ENCODE measurements at regions not wholly inside any gene's neighbourhood (a gene's known extent, or its start where the extent isn't known, plus 50 kb on each side); places are given as distances from the start of the nearest gene placed in this dataset.

DNA sequence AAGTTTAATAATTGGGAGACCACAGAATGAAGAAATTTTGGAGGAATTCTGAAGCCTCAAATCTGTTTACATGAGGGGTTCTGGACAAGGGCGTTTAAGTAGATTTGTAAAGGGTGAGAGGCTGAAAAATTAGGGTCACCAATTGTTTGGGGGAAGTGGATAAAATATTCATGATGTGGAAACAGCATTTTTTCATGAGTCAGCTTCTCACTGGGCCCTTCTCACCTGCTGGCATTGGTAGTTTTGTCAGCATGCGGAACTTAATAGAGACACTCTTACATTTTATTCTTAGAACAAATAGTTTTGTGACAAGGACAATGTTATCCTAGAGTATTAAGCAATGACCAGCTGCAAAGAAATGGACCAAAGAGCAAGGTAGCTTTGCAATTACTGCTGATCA lies 634.4 kb downstream of the LRFN5 start:
- H3K27ac Mint-ChIP-seq = no peak overlapping the region
- H3K4me3 Mint-ChIP-seq = no peak overlapping the region
- DNase-seq (ENCODE audit: low spot score in 2 of 2) (no peak), ATAC-seq (no peak)
- peaks cover 12% of the 10 kb centered on the region for H3K9me3 Mint-ChIP-seq
- no peaks in the 10 kb centered on the region for H3K36me3 Mint-ChIP-seq
- H3K4me1 Mint-ChIP-seq = no peaks in the 10 kb centered on the region

DNA sequence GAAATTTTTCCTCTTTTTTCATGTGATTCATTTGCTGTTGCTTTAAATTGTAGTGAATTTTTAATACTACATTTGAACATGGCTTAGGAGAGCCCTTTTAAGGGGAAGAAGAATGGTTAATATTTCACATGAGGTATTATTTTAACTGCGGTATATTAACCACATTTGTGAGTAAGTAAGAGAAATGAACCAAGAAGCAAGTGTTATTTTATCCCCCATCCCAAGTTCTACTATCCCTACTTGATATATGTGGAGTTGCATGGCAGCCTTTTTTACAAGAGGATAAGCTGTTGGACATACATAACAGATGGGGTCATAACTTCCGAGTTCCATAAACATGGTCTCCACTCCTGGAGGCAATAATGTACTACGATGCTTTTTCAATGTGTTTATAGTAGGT lies 623.3 kb downstream of the LRFN5 start:
- DNase-seq (ENCODE audit: low spot score in 2 of 2) (no peak), ATAC-seq (no peak)
- H3K4me3 Mint-ChIP-seq = no peak overlapping the region

DNA sequence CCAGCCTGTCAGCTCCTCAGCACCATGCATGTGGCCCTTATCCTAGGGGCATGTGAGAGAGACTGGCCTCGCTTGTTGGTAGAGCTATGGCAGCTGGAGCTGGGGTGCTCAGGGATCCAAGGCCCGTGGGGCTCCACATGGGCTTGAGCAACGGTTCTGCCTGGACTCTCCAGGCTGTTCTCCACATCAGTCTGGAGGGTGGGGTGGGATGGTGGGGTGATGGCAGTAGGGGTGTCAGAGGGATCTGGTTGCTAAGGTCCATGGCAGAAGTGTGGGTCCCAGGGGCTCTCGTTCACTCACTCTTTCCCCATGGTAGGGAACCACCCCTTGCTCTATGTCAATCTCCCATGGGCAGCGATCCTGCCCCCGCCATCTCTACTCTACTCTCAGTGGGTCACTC lies 622.6 kb downstream of the LRFN5 start:
- no peak overlapping the region for H3K27ac Mint-ChIP-seq
- no peak overlapping the region for H3K4me3 Mint-ChIP-seq
- no peaks in the 10 kb centered on the region for H3K36me3 Mint-ChIP-seq
- DNase-seq (ENCODE audit: low spot score in 2 of 2) = no peak
- peaks cover 4% of the 10 kb centered on the region for H3K9me3 Mint-ChIP-seq
- ATAC-seq = no peak
- no peaks in the 10 kb centered on the region for H3K4me1 Mint-ChIP-seq

More for the DNA sequence above, 623.3 kb downstream of the LRFN5 start:
- Mint-ChIP-seq H3K27ac (no peak overlapping the region), H3K36me3 (no peaks in the 10 kb centered on the region), H3K9me3 (peaks cover 4% of the 10 kb centered on the region), H3K4me1 (no peaks in the 10 kb centered on the region)

DNA sequence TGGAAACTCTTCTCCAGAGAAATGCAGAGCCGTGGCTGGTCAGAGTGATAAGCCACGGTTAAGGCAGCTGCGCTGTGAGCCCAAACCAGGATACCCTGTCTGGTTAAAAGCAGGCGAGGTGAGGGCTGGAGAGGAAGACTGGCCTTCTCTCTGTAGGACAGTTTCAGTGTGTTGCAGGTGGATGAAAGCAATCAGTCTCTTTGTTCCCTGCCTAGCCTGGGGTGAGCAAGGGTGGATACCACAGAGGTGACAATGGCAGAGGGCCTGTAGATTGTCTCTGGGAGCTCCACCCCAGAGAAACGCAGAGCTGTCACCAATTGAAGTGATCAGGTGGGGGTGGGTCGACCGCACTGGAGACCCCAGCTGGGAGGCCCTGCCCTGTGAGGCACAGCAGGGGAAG lies 621.9 kb downstream of the LRFN5 start:
- ATAC-seq = no peak
- no peak for DNase-seq (ENCODE audit: low spot score in 2 of 2)
- H3K4me1 Mint-ChIP-seq = no peaks in the 10 kb centered on the region
- no peaks in the 10 kb centered on the region for H3K36me3 Mint-ChIP-seq
- H3K27ac Mint-ChIP-seq = no peak overlapping the region
- H3K4me3 Mint-ChIP-seq = no peak overlapping the region
- peaks cover 4% of the 10 kb centered on the region for H3K9me3 Mint-ChIP-seq

DNA sequence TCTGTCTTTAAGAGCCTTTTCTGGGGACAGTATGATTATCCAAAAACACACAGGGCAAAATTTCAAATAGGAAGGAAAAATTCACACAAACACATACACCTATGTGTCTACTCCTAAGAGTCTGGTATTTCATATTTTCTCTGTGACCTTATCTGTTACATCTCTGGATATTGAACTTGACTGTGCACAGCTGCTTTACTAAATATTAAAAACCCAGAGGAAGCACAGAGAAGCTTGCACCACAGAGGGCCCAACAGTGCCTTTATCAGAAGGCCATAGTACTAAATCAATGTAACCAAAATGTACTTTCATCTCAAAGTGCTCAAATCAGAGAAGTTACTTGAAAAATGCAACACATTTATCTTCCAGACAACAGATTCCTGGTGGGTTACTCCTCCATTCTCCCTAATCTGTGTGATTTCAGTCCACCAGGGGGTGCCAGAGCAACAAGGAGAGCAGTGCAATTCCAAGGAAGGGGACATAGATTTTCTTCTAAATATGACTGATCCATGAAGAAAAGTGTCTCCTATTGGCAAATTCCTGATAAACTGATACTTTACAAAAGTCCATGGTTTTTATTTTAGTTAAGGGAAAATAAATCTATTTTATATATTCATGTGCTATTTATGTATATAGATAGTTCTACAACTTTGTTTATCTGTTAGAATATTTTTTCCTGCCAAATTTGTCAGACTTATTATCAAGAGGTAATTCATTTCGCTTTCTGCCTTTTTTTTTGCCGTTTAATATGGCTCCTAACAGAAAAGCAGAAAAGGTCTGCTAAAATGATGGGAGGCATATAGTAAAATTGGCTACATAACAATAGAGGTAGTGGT lies 617.6 kb downstream of the LRFN5 start:
- Mint-ChIP-seq H3K4me1 (no peaks in the 10 kb centered on the region), H3K36me3 (no peaks in the 10 kb centered on the region), H3K4me3 (no peak overlapping the region), H3K27ac (no peak overlapping the region), H3K9me3 (peaks cover 4% of the 10 kb centered on the region)
- ATAC-seq (no peak), DNase-seq (ENCODE audit: low spot score in 2 of 2) (no peak)

DNA sequence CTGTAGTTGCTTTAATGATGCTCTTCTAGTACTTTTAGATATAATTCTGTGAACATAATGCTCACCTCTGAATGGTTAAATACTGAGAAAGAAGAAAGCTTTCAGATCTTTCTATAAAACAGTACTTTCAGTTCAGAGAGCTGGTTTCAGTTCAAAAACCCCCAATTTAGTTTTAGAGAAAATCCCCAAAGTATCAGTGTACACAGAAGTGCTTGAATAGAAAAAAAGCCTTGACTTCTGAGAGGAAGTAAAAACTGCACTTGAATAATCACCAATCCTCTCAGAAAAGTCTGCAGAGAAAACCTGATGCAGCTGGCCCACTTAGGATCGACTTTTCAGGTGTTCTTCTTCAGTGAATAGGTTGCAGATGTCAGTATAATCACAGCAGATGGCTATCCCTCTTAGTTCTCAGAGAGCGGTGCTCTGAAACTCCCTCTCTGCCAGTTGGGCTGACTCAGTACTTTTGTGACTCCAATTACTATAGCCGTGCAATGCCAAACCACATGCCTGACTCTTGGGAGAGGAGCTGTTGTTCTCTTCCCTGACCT lies 616.3 kb downstream of the LRFN5 start:
- DNase-seq (ENCODE audit: low spot score in 2 of 2) (no peak), ATAC-seq (no peak)
- Mint-ChIP-seq H3K4me1 (no peaks in the 10 kb centered on the region), H3K4me3 (no peak overlapping the region), H3K27ac (no peak overlapping the region), H3K36me3 (no peaks in the 10 kb centered on the region), H3K9me3 (peaks cover 4% of the 10 kb centered on the region)

DNA sequence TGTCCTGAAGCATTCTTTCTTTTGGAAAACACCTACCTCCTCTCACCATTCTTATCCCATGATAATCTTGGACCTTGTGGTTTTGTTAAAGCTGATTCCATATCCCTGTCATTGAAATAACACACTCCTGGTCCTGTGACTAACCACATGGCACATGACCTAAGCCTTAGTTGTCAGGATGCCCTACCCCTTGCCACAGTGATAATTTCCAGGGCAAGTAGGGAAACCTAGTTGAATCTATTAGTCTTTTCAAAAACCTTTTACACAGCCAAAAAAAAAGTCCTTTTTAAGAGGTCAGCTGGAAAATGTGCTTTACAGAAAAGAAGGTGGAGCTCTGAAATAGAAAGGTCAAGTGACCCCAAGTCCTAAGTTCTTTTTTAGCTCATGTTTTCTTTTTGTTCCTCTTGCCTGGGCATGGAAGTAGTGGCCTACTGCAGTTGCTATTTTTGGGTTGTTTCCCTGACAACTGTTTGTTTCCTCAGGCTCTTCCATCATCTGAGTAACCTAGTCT lies 608.4 kb downstream of the LRFN5 start:
- ATAC-seq (no peak), DNase-seq (ENCODE audit: low spot score in 2 of 2) (no peak)
- no peaks in the 10 kb centered on the region for H3K36me3 Mint-ChIP-seq
- H3K27ac Mint-ChIP-seq = no peak overlapping the region
- H3K9me3 Mint-ChIP-seq = peaks cover 3% of the 10 kb centered on the region
- H3K4me1 Mint-ChIP-seq = no peaks in the 10 kb centered on the region
- H3K4me3 Mint-ChIP-seq = no peak overlapping the region

DNA sequence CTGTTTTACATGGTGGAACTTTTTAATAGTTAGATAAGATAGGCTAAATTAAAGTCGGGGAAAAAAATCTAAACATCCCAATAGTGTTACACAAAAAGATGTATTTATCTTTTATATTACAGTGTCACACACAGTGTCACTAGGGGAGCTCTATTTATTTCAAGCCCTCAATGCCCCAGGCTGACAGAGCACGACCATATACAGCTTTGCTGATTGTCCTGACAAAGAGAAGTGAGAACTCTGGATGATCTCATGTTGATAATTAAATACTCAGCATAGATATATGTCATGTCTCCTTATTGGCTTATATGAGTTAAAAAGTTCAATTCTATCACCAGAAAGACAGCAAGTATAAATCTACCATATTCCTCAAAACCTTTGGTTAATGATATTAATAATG lies 594.3 kb downstream of the LRFN5 start:
- H3K9me3 Mint-ChIP-seq = peaks cover 3% of the 10 kb centered on the region
- ATAC-seq (no peak), DNase-seq (ENCODE audit: low spot score in 2 of 2) (no peak)
- H3K36me3 Mint-ChIP-seq = no peaks in the 10 kb centered on the region
- no peak overlapping the region for H3K4me3 Mint-ChIP-seq
- no peak overlapping the region for H3K27ac Mint-ChIP-seq
- H3K4me1 Mint-ChIP-seq = no peaks in the 10 kb centered on the region

DNA sequence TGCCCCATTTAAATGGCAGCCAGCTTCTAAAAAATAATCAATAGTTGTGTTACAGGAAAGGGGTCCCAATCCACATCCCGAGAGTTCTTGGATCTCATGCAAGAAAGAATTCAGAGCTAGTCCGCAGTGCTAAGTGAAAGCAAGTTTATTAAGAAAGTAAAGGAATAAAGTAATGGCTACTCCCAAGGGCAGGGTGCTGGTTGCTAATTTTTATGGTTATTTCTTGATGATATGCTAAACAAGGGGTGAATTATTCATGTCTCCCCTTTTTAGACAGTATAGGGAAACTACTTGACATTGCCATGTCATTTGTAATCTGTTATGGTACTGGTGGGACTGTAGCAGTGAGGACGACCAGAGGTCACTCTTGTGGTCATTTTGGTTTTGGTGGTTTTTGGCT lies 591.3 kb downstream of the LRFN5 start:
- ATAC-seq (no peak), DNase-seq (ENCODE audit: low spot score in 2 of 2) (no peak)
- Mint-ChIP-seq H3K27ac (no peak overlapping the region), H3K9me3 (peaks cover 5% of the 10 kb centered on the region), H3K36me3 (no peaks in the 10 kb centered on the region), H3K4me1 (no peaks in the 10 kb centered on the region), H3K4me3 (no peak overlapping the region)

DNA sequence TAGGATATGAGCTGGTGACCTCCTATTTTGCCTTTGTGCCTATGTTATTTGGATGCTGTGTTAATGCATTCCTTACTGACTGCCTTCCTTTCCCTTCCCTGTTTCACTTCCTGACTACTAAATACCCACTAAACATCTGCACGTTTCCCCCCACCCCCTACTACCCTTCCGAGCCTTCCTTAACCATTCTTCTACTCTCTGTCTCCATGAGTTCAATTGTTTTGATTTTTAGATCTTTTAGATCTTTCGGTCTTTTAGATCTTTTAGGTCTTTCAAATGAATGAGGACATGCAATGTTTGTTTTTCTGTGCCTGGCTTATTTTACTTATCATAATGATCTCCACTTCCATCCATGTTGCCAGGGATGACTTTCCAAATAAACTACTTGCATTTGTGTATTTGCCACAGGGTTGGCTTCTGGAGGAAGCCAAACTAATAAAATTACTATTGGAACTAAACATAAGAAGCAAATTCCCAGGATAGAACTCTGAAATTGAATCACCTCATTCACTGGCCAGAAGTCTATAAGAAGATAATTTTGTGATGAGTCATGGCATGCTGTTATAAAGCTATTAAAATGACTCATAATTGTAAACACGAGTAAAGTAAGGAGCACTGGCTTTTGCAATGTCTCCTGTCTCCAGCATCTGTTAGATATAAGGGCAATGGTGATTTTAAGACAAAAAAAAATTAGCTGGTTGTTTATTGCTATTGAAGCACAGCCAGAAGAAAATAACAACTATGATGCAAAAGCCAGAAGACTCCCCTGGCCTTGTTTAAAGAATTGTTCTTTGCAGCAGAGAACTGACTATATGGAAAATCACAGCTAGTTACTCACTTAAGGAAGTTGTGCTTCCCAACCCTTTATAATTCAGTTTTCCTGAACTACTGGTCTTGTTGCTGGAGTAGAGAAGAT lies 586.3 kb downstream of the LRFN5 start:
- no peak for DNase-seq (ENCODE audit: low spot score in 2 of 2)
- no peaks in the 10 kb centered on the region for H3K4me1 Mint-ChIP-seq
- no peak overlapping the region for H3K27ac Mint-ChIP-seq
- no peak for ATAC-seq
- H3K4me3 Mint-ChIP-seq = no peak overlapping the region
- H3K9me3 Mint-ChIP-seq = peaks cover 15% of the 10 kb centered on the region
- no peaks in the 10 kb centered on the region for H3K36me3 Mint-ChIP-seq

DNA sequence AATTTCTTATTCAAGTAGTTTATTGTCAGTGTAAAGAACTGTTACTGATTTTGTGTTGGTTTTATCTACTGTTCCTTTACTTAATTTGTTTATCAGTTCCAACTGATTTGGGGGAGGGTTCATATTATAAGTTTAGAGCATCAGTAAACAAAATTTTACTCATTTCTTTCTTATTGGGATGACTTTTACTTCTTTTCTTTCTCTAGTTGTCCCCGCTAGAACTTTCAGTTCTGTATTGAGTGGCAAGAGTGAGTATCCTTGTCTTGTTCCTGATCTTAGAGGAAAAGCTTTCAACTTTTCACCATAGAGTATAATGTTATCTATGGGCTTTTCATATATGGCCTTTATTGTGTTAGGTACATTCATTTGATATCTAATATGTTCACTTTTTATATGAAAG lies 584.1 kb downstream of the LRFN5 start:
- no peak for DNase-seq (ENCODE audit: low spot score in 2 of 2)
- Mint-ChIP-seq H3K36me3 (no peaks in the 10 kb centered on the region), H3K27ac (no peak overlapping the region), H3K4me3 (no peak overlapping the region), H3K4me1 (no peaks in the 10 kb centered on the region), H3K9me3 (peaks cover 21% of the 10 kb centered on the region)
- ATAC-seq = no peak

DNA sequence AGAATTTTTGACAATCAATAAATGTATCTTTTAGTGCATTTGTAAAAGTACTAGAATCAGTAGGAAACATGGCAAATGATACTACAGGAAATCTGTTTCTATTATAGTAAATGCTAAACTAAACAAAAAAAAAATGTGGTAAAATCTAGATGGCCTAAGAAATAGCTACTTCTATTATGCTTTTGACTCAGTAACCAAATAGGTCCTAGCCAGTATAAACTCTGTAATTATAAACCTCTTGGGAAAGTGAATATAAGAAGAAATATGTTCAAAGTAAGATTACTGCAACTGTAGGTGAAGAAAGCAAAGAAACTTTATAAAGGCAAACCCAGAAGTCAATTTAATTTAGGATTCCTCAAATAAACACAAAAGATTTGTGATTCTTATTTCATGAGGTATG lies 581.2 kb downstream of the LRFN5 start:
- ATAC-seq = no peak
- no peaks in the 10 kb centered on the region for H3K36me3 Mint-ChIP-seq
- H3K27ac Mint-ChIP-seq = no peak overlapping the region
- H3K4me3 Mint-ChIP-seq = no peak overlapping the region
- H3K9me3 Mint-ChIP-seq = peaks cover 16% of the 10 kb centered on the region
- no peaks in the 10 kb centered on the region for H3K4me1 Mint-ChIP-seq
- no peak for DNase-seq (ENCODE audit: low spot score in 2 of 2)

DNA sequence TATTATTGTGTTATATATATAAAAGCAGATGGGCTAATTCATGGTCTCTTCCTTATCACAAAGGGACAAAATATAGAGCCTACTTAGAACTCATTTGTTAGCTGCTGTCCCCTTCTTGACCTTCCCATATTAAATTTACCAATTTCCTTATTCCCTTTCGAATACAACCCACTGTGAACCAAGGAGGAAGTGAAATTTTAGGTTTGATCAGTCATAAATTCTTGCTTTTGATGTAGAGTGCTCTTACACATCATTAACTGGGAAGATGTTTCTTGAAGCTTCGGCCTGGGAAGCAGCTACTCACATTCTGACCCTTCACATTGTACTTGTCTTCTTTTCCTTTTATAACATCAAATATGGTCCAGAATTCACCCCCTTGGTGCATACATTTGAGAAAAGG lies 579.0 kb downstream of the LRFN5 start:
- H3K4me3 Mint-ChIP-seq = no peak overlapping the region
- no peak for DNase-seq (ENCODE audit: low spot score in 2 of 2)
- peaks cover 15% of the 10 kb centered on the region for H3K9me3 Mint-ChIP-seq
- no peaks in the 10 kb centered on the region for H3K36me3 Mint-ChIP-seq
- no peak overlapping the region for H3K27ac Mint-ChIP-seq
- ATAC-seq = no peak
- no peaks in the 10 kb centered on the region for H3K4me1 Mint-ChIP-seq

DNA sequence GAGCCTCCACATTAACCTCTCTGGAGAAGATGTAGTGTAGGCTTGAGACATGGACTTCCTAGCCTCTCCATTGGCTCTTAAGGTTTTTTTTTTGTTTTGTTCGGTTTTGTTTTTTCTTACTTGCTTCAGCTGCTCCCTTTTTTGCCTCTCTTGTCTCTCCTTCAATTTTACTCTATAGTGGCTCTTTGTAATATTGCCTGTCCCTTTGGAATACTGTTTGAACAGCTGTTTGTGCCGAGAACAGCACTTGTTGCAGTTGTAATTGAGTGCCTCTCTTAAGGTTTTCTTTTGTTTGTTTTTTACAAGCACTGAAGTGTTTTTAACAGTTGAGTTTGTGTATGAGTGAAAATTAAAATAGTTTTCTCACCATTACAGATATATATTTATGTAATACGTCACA lies 567.7 kb downstream of the LRFN5 start:
- H3K4me1 Mint-ChIP-seq = no peaks in the 10 kb centered on the region
- ATAC-seq = no peak
- peaks cover 11% of the 10 kb centered on the region for H3K9me3 Mint-ChIP-seq
- H3K27ac Mint-ChIP-seq = no peak overlapping the region
- H3K36me3 Mint-ChIP-seq = no peaks in the 10 kb centered on the region
- H3K4me3 Mint-ChIP-seq = no peak overlapping the region
- DNase-seq (ENCODE audit: low spot score in 2 of 2) = no peak

DNA sequence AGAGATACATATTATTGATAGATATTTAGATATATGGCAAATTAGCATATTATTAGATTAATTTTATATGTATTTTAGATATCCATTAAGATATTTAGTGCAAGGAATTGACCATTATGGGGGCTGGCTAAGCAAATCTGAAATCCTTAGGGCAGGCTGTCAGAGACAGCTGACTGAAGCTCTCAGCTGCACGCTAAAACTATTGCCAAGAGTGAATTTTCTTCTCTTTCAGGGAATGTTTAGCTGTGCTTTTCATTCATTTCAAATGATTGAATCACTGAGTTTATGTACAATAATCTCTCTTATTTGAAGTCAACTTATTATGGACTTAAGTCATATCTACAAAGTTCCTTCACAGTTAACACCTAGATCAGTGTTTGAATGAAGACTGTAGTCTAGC lies 566.5 kb downstream of the LRFN5 start:
- Mint-ChIP-seq H3K36me3 (no peaks in the 10 kb centered on the region), H3K27ac (no peak overlapping the region), H3K9me3 (peaks cover 14% of the 10 kb centered on the region), H3K4me3 (no peak overlapping the region), H3K4me1 (no peaks in the 10 kb centered on the region)
- no peak for ATAC-seq
- no peak for DNase-seq (ENCODE audit: low spot score in 2 of 2)

All from stimulated activated effector memory CD8-positive, alpha-beta T cell treated with anti-CD3 and anti-CD28 coated beads, Interleukin-12 subunit alpha, Interleukin-12 subunit beta, amount 100 ng/mL, for 72 hours (primary cell).